NT2/D1 (cell line): ENCODE measurements at regions not wholly inside any gene's neighbourhood (a gene's known extent, or its start where the extent isn't known, plus 50 kb on each side); places are given as distances from the start of the nearest gene placed in this dataset.

Experiments
- YY1 ChIP-seq: IDR thresholded peaks from 2 replicates; pipeline ENCODE4 v1.6.1; 2011; ENCODE audit not compliant: insufficient read length, insufficient read depth
- ZNF274 ChIP-seq: IDR thresholded peaks from 2 replicates; pipeline ENCODE4 v1.6.1; 2011; ENCODE audit warnings: mild to moderate bottlenecking, low read depth, low read length

- TF ChIP-seq YY1 = no peak
- no peak for TF ChIP-seq ZNF274
These were observed 356.8 kb downstream of the GLRX3 start for GRCh38 chr10:130493021-130493420.
